ENCODE measurements at regions not wholly inside any gene's neighbourhood (a gene's known extent, or its start where the extent isn't known, plus 50 kb on each side); places are given as distances from the start of the nearest gene placed in this dataset.

GRCh38 chr4:59380841-59381366, 1819.2 kb upstream of the ADGRL3 start:
- Histone ChIP-seq H3K4me3 (ENCODE audit: low read length) (no peak overlapping the region), H3K9me3 (ENCODE audit: insufficient read depth, low read depth, low read length) (no peaks in the 10 kb centered on the region), H3K36me3 (ENCODE audit: insufficient read depth, low read length) (no peaks in the 10 kb centered on the region), H3K9ac (ENCODE audit: low read depth, low read length) (no peak overlapping the region), H3K4me1 (ENCODE audit: insufficient read depth, low read length) (no peaks in the 10 kb centered on the region), H3K27ac (ENCODE audit: low read depth, low read length) (no peak overlapping the region), H3K27me3 (ENCODE audit: insufficient read depth, low read length) (no peaks in the 10 kb centered on the region)
- 100% methylated on average over 2 of the region's 2 CpGs for WGBS

- H3K9ac ChIP-seq (ENCODE audit: low read depth, low read length): no peak overlapping the region
- H3K36me3 ChIP-seq (ENCODE audit: insufficient read depth, low read length): no peaks in the 10 kb centered on the region
- H3K4me1 ChIP-seq (ENCODE audit: insufficient read depth, low read length): no peaks in the 10 kb centered on the region
- H3K9me3 ChIP-seq (ENCODE audit: insufficient read depth, low read depth, low read length): no peaks in the 10 kb centered on the region
- no peak overlapping the region for H3K27ac ChIP-seq (ENCODE audit: low read depth, low read length)
- H3K4me3 ChIP-seq (ENCODE audit: low read length): no peak overlapping the region
- WGBS: 100% methylated on average over 2 of the region's 2 CpGs
- H3K27me3 ChIP-seq (ENCODE audit: insufficient read depth, low read length): no peaks in the 10 kb centered on the region
Observed at GRCh38 chr4:59381591-59381990, 1818.5 kb upstream of the ADGRL3 start.

- Histone ChIP-seq H3K4me1 (ENCODE audit: insufficient read depth, low read length) (no peaks in the 10 kb centered on the region), H3K27ac (ENCODE audit: low read depth, low read length) (no peak overlapping the region), H3K9me3 (ENCODE audit: insufficient read depth, low read depth, low read length) (no peaks in the 10 kb centered on the region), H3K4me3 (ENCODE audit: low read length) (no peak overlapping the region), H3K36me3 (ENCODE audit: insufficient read depth, low read length) (no peaks in the 10 kb centered on the region), H3K27me3 (ENCODE audit: insufficient read depth, low read length) (no peaks in the 10 kb centered on the region), H3K9ac (ENCODE audit: low read depth, low read length) (no peak overlapping the region)
- WGBS: 97% methylated on average over 7 of the region's 7 CpGs
Observed at GRCh38 chr4:59387759-59388758, 1812.1 kb upstream of the ADGRL3 start.

GRCh38 chr4:59393780-59394179, 1806.3 kb upstream of the ADGRL3 start:
- WGBS: 96% methylated on average over 5 of the region's 5 CpGs

GRCh38 chr4:59400334-59400733, 1799.8 kb upstream of the ADGRL3 start:
- H3K4me1 ChIP-seq (ENCODE audit: insufficient read depth, low read length): no peaks in the 10 kb centered on the region

More at GRCh38 chr4:59393780-59394179, 1806.3 kb upstream of the ADGRL3 start:
- Histone ChIP-seq H3K27ac (ENCODE audit: low read depth, low read length) (no peak overlapping the region), H3K4me3 (ENCODE audit: low read length) (no peak overlapping the region), H3K9me3 (ENCODE audit: insufficient read depth, low read depth, low read length) (no peaks in the 10 kb centered on the region), H3K4me1 (ENCODE audit: insufficient read depth, low read length) (no peaks in the 10 kb centered on the region), H3K36me3 (ENCODE audit: insufficient read depth, low read length) (no peaks in the 10 kb centered on the region), H3K9ac (ENCODE audit: low read depth, low read length) (no peak overlapping the region), H3K27me3 (ENCODE audit: insufficient read depth, low read length) (no peaks in the 10 kb centered on the region)

GRCh38 chr4:59409647-59410046, 1790.5 kb upstream of the ADGRL3 start:
- Histone ChIP-seq H3K27me3 (ENCODE audit: insufficient read depth, low read length) (no peaks in the 10 kb centered on the region), H3K36me3 (ENCODE audit: insufficient read depth, low read length) (no peaks in the 10 kb centered on the region), H3K4me3 (ENCODE audit: low read length) (no peak overlapping the region)

More at GRCh38 chr4:59400334-59400733, 1799.8 kb upstream of the ADGRL3 start:
- no peaks in the 10 kb centered on the region for H3K36me3 ChIP-seq (ENCODE audit: insufficient read depth, low read length)
- 100% methylated on average over 3 of the region's 4 CpGs for WGBS
- H3K9me3 ChIP-seq (ENCODE audit: insufficient read depth, low read depth, low read length): no peaks in the 10 kb centered on the region
- no peak overlapping the region for H3K27ac ChIP-seq (ENCODE audit: low read depth, low read length)
- no peak overlapping the region for H3K9ac ChIP-seq (ENCODE audit: low read depth, low read length)
- no peak overlapping the region for H3K4me3 ChIP-seq (ENCODE audit: low read length)
- H3K27me3 ChIP-seq (ENCODE audit: insufficient read depth, low read length): no peaks in the 10 kb centered on the region

GRCh38 chr4:59412739-59413138, 1787.4 kb upstream of the ADGRL3 start:
- WGBS: 88% methylated on average over 5 of the region's 5 CpGs
- Histone ChIP-seq H3K9ac (ENCODE audit: low read depth, low read length) (no peak overlapping the region), H3K27me3 (ENCODE audit: insufficient read depth, low read length) (no peaks in the 10 kb centered on the region), H3K9me3 (ENCODE audit: insufficient read depth, low read depth, low read length) (0 out of 2 replicates have a peak, but pooled peaks cover 2% of the 10 kb centered on the region), H3K36me3 (ENCODE audit: insufficient read depth, low read length) (no peaks in the 10 kb centered on the region), H3K4me1 (ENCODE audit: insufficient read depth, low read length) (no peaks in the 10 kb centered on the region), H3K4me3 (ENCODE audit: low read length) (no peak overlapping the region), H3K27ac (ENCODE audit: low read depth, low read length) (no peak overlapping the region)

More at GRCh38 chr4:59409647-59410046, 1790.5 kb upstream of the ADGRL3 start:
- Histone ChIP-seq H3K4me1 (ENCODE audit: insufficient read depth, low read length) (no peaks in the 10 kb centered on the region), H3K9ac (ENCODE audit: low read depth, low read length) (no peak overlapping the region), H3K27ac (ENCODE audit: low read depth, low read length) (no peak overlapping the region), H3K9me3 (ENCODE audit: insufficient read depth, low read depth, low read length) (0 out of 2 replicates have a peak, but pooled peaks cover 2% of the 10 kb centered on the region)

GRCh38 chr4:59455751-59456150, 1744.4 kb upstream of the ADGRL3 start:
- Histone ChIP-seq H3K9me3 (ENCODE audit: insufficient read depth, low read depth, low read length) (no peaks in the 10 kb centered on the region), H3K36me3 (ENCODE audit: insufficient read depth, low read length) (no peaks in the 10 kb centered on the region), H3K9ac (ENCODE audit: low read depth, low read length) (no peak overlapping the region), H3K4me1 (ENCODE audit: insufficient read depth, low read length) (peaks cover 5% of the 10 kb centered on the region; the same call in 1 of the 2 replicates), H3K27ac (ENCODE audit: low read depth, low read length) (no peak overlapping the region), H3K4me3 (ENCODE audit: low read length) (no peak overlapping the region), H3K27me3 (ENCODE audit: insufficient read depth, low read length) (no peaks in the 10 kb centered on the region)

- H3K9ac ChIP-seq (ENCODE audit: low read depth, low read length): no peak overlapping the region
- no peaks in the 10 kb centered on the region for H3K9me3 ChIP-seq (ENCODE audit: insufficient read depth, low read depth, low read length)
- no peak overlapping the region for H3K27ac ChIP-seq (ENCODE audit: low read depth, low read length)
- no peaks in the 10 kb centered on the region for H3K27me3 ChIP-seq (ENCODE audit: insufficient read depth, low read length)
- H3K4me1 ChIP-seq (ENCODE audit: insufficient read depth, low read length): peaks cover 5% of the 10 kb centered on the region; the same call in 1 of the 2 replicates
- no peak overlapping the region for H3K4me3 ChIP-seq (ENCODE audit: low read length)
- 90% methylated on average over 4 of the region's 4 CpGs for WGBS
- H3K36me3 ChIP-seq (ENCODE audit: insufficient read depth, low read length): no peaks in the 10 kb centered on the region
Observed at GRCh38 chr4:59457576-59457975, 1742.5 kb upstream of the ADGRL3 start.

- H3K27ac ChIP-seq (ENCODE audit: low read depth, low read length): no peak overlapping the region
- no peaks in the 10 kb centered on the region for H3K27me3 ChIP-seq (ENCODE audit: insufficient read depth, low read length)
- no peak overlapping the region for H3K9ac ChIP-seq (ENCODE audit: low read depth, low read length)
- H3K4me1 ChIP-seq (ENCODE audit: insufficient read depth, low read length): no peaks in the 10 kb centered on the region
- H3K9me3 ChIP-seq (ENCODE audit: insufficient read depth, low read depth, low read length): peaks cover 4% of the 10 kb centered on the region; the same call in 1 of the 2 replicates
- no peaks in the 10 kb centered on the region for H3K36me3 ChIP-seq (ENCODE audit: insufficient read depth, low read length)
- no peak overlapping the region for H3K4me3 ChIP-seq (ENCODE audit: low read length)
- WGBS: 87% methylated on average over 1 of the region's 1 CpG
Observed at GRCh38 chr4:59484944-59485343, 1715.2 kb upstream of the ADGRL3 start.

GRCh38 chr4:59500103-59500502, 1700.0 kb upstream of the ADGRL3 start:
- no peaks in the 10 kb centered on the region for H3K27me3 ChIP-seq (ENCODE audit: insufficient read depth, low read length)
- H3K4me1 ChIP-seq (ENCODE audit: insufficient read depth, low read length): peaks cover 11% of the 10 kb centered on the region; the same call in 1 of the 2 replicates
- H3K9ac ChIP-seq (ENCODE audit: low read depth, low read length): no peak overlapping the region
- no peaks in the 10 kb centered on the region for H3K36me3 ChIP-seq (ENCODE audit: insufficient read depth, low read length)
- H3K4me3 ChIP-seq (ENCODE audit: low read length): no peak overlapping the region
- H3K9me3 ChIP-seq (ENCODE audit: insufficient read depth, low read depth, low read length): no peaks in the 10 kb centered on the region
- H3K27ac ChIP-seq (ENCODE audit: low read depth, low read length): no peak overlapping the region
- WGBS: 100% methylated on average over 2 of the region's 2 CpGs

Data from HUES64 (cell line).